ENCODE measurements at regions not wholly inside any gene's neighbourhood (a gene's known extent, or its start where the extent isn't known, plus 50 kb on each side); places are given as distances from the start of the nearest gene placed in this dataset.

- H3K4me3 ChIP-seq = no peak overlapping the region
- no peak overlapping the region for H3K27ac ChIP-seq
- TF ChIP-seq CTCF (IDR thresholded peaks at IDR 0.05) (peak in 3 of 4 experiments; percentile 14 to 39 (median 27)), POLR2AphosphoS5 (IDR thresholded peaks at IDR 0.05) (no peak)
- H3K36me3 ChIP-seq = no peaks in the 10 kb centered on the region
- no peak for ATAC-seq
- no peaks in the 10 kb centered on the region for H3K9me3 ChIP-seq
- no peaks in the 10 kb centered on the region for H3K27me3 ChIP-seq
- WGBS, 2 donors (ENCODE audit: low coverage in 1 of 2) = 37 to 69% methylated on average over 5 to 6 of the region's 6 CpGs
- H3K4me1 ChIP-seq = peaks cover 0 to 16% (median 0%) of the 10 kb centered on the region in 3 donors
These were observed 434.6 kb upstream of the CHRM3 start for GRCh38 chr1:238951809-238952208.

GRCh38 chr1:238950784-238951183, 435.6 kb upstream of the CHRM3 start:
- no peaks in the 10 kb centered on the region for H3K27me3 ChIP-seq
- no peak for ATAC-seq
- H3K4me3 ChIP-seq = no peak overlapping the region
- no peak for TF ChIP-seq POLR2A (IDR thresholded peaks at IDR 0.05)
- TF ChIP-seq POLR2AphosphoS5 (IDR thresholded peaks at IDR 0.05) = no peak
- no peak for TF ChIP-seq EP300 (IDR thresholded peaks at IDR 0.05)
- TF ChIP-seq CTCF (IDR thresholded peaks at IDR 0.05) = no peak
- no peaks in the 10 kb centered on the region for H3K9me3 ChIP-seq
- WGBS, 2 donors (ENCODE audit: low coverage in 1 of 2) = 69 to 72% methylated on average over 4 of the region's 4 CpGs
- H3K27ac ChIP-seq = no peak overlapping the region
- H3K4me1 ChIP-seq = peaks cover 0 to 16% (median 0%) of the 10 kb centered on the region in 3 donors
- no peaks in the 10 kb centered on the region for H3K36me3 ChIP-seq

- ATAC-seq = no peak
- WGBS, 2 donors (ENCODE audit: low coverage in 1 of 2) = 82 to 100% methylated on average over 2 to 3 of the region's 3 CpGs
- no peaks in the 10 kb centered on the region for H3K27me3 ChIP-seq
- no peaks in the 10 kb centered on the region for H3K9me3 ChIP-seq
- H3K27ac ChIP-seq = no peak overlapping the region
- H3K4me1 ChIP-seq = peaks cover 0 to 16% (median 0%) of the 10 kb centered on the region in 3 donors
- H3K36me3 ChIP-seq = no peaks in the 10 kb centered on the region
- TF ChIP-seq CTCF (IDR thresholded peaks at IDR 0.05) = no peak
- no peak for TF ChIP-seq EP300 (IDR thresholded peaks at IDR 0.05)
- TF ChIP-seq POLR2AphosphoS5 (IDR thresholded peaks at IDR 0.05) = no peak
- TF ChIP-seq POLR2A (IDR thresholded peaks at IDR 0.05) = no peak
- H3K4me3 ChIP-seq = no peak overlapping the region
These were observed 436.4 kb upstream of the CHRM3 start for GRCh38 chr1:238950017-238950416.

GRCh38 chr1:238944028-238944427, 442.3 kb upstream of the CHRM3 start:
- WGBS, 2 donors (ENCODE audit: low coverage in 1 of 2) = 44 to 60% methylated on average over 1 of the region's 1 CpG

GRCh38 chr1:238927899-238928298, 458.5 kb upstream of the CHRM3 start:
- H3K4me3 ChIP-seq = no peak overlapping the region
- no peak overlapping the region for H3K27ac ChIP-seq
- no peaks in the 10 kb centered on the region for H3K27me3 ChIP-seq
- H3K36me3 ChIP-seq = no peaks in the 10 kb centered on the region
- ATAC-seq = no peak
- TF ChIP-seq POLR2AphosphoS5 (IDR thresholded peaks at IDR 0.05) (no peak), CTCF (IDR thresholded peaks at IDR 0.05) (no peak), EP300 (IDR thresholded peaks at IDR 0.05) (no peak), POLR2A (IDR thresholded peaks at IDR 0.05) (no peak)
- no peaks in the 10 kb centered on the region for H3K4me1 ChIP-seq
- no peaks in the 10 kb centered on the region for H3K9me3 ChIP-seq
- 100% methylated on average over 1 of the region's 1 CpG for WGBS, 2 donors (ENCODE audit: low coverage in 1 of 2)

More at GRCh38 chr1:238944028-238944427, 442.3 kb upstream of the CHRM3 start:
- Histone ChIP-seq H3K9me3 (peaks cover 0 to 14% (median 0%) of the 10 kb centered on the region in 3 donors), H3K27ac (no peak overlapping the region), H3K4me1 (no peaks in the 10 kb centered on the region), H3K36me3 (no peaks in the 10 kb centered on the region), H3K4me3 (no peak overlapping the region), H3K27me3 (no peaks in the 10 kb centered on the region)
- no peak for TF ChIP-seq POLR2AphosphoS5 (IDR thresholded peaks at IDR 0.05)
- no peak for ATAC-seq
